Endothelial cell of hepatic sinusoid (primary cell): ENCODE measurements at regions not wholly inside any gene's neighbourhood (a gene's known extent, or its start where the extent isn't known, plus 50 kb on each side); places are given as distances from the start of the nearest gene placed in this dataset.

Experiments used
- in situ Hi-C: cut with HindIII; loops from 2 replicates; pipeline ENCODE4 v1.10.0; 2017; ENCODE audit warnings: low sequenced_read_pairs

DNA sequence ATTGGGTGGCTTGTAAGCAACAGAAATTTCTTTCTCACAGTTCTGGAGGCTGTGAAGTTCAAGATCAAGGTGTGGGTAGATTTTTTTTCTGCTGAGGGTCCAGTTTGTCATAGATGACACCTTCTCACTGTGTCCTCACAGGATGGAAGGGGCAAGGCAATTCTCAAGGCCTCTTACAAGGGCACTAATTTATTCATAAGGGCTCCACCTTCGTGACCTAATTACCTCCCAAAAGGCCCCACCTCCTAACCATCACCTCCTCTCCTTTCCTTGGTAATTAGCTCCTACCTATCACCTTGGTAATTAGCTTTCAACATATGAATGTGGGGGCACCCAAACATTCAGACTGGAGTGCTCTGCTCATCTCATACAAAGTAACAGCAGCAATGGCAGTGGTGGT, 92.3 kb upstream of the CD44 start:
- in situ Hi-C loops = loop anchor here (5.0 kb wide), 1 partner anchor 56 kb away; no protein-coding TSS in a partner anchor

DNA sequence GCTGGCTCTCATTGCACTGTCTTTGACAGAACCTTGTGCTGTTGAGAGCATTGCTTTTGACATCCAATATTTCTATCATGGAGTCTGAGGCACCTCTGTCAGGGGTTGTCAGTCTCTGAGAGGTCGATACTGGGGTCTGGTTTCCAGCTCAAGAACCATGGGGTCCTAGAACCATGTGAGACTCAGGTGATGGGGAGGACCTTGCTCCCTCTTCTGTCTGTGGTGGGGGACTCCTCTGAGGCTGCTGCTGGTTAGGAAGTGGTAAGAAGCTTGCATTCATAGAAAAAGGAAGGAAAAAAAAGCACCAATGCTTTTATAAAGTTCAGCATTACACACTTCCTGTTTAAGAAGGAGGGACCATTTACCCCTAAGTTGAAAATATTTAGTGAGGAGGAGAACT, 91.8 kb upstream of the CD44 start:
- in situ Hi-C loops = loop anchor here (5.0 kb wide), 1 partner anchor 55 kb away; no protein-coding TSS in a partner anchor

DNA sequence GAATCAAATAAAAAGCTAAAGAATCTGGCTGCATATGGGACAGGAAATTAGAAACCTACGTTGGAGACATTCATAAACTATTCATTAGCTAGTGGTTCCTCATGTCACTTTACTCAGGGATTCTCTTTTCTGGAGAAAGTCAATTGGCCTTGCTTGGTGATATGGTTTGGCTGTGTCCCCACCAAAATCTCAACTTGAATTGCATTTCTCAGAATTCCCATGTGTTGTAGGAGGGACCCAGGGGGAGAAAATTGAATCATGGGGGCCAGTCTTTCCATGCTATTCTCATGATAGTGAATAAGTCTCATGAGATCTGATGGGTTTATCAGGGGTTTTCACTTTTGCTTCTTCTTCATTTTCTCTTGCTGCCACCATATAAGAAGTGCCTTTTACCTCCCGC, 91.2 kb upstream of the CD44 start:
- in situ Hi-C loops = loop anchor here (5.0 kb wide), 1 partner anchor 55 kb away; no protein-coding TSS in a partner anchor

DNA sequence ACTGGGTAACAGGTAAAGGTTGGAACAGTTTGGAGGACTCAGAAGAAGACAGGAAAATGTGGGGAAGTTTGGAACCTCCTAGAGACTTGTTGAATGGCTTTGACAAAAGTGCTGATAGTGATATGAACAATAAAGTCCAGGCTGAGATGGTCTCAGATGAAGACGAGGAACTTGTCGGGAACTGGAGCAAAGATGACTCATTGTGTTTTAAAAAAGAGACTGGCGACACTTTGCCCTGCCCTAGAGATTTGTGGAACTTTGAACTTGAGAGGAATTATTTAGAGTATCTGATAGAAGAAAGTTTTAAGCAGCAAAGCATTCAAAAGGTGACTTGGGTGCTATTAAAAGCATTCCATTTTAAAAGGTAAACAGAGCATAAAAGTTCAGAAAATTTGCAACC, 90.6 kb upstream of the CD44 start:
- in situ Hi-C loops = loop anchor here (5.0 kb wide), 1 partner anchor 54 kb away; no protein-coding TSS in a partner anchor

DNA sequence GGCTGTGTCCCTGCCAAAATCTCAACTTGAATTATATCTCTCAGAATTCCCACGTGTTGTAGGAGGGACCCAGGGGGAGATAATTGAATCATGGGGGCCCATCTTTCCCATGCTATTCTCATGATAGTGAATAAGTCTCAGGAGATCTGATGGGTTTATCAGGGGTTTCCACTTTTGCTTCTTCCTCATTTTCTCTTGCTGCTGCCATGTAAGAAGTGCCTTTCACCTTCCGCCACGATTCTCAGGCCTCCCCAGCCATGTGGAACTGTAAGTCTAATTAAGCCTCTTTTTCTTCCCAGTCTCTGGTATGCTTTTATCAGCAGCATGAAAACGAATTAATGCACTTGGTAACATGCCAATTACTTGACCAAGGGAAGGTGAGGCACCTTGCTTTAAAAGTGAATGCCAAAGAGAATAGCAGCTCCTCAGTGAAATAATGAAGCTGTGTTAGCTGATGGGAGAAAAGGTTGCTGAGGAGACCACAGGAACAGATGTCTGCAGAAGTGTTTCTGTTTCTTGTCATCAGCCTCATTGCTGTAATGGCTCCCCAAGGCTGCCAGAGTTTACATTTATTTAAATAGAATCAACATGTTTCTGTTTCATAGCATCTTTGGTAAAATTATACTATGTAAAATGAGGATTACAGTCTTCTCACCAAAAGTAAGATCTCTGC, 89.0 kb upstream of the CD44 start:
- in situ Hi-C loops = loop anchor here (5.0 kb wide), 1 partner anchor 52 kb away; no protein-coding TSS in a partner anchor

DNA sequence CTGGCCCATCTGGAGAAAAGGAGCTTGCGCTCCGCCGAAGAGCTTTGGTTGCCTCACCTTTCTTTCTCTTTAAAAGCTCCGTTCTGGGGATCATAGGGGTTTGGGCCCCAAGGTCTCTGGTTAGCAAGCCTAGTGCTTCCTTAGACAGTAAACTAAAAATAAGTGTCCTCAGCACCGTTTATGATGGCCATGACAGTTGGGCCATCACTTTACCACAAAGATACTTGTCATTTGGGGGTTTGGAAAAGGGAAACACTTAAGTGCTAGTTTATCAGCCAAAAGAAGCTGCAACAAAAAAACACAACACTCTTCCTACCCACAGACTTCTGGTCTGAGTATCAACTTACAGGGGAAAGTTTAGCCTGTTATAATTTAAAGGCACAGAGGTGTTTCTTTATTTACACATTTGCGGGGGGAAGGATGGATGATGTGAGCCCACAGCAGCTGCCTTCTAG, 88.4 kb upstream of the CD44 start:
- in situ Hi-C loops = no loop called here

DNA sequence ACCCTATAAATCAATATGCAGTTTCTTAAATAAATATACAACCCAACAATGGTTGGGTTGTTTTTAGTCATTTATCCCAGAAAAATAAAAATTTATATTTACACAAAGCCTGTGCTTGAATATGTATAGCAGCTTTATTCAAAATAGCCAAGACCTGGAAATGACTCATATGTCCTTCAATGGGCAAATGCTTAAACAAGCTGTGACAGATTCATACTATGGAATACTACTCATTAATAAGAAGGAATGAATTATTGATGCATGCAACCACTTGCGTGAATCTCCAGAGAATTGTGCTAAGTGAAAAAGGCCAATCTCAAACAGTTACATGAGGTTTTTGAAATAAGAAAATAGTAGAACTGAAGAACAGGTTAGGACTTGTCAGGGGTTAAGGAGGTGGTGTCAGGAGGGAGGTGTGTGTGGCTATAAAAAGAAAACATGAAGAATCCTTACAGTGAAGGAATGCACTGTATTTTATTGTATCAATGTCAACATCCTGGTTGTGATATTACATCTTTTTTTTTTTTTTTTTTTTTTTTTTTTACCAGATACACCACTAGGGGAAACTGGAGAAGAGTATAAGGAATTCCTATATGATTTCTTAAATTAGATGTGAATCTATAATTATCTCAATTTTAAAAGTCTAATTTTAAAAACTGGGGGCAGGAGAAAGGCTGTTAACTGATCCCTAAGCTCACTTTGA, 82.4 kb upstream of the CD44 start:
- in situ Hi-C loops = no loop called here

DNA sequence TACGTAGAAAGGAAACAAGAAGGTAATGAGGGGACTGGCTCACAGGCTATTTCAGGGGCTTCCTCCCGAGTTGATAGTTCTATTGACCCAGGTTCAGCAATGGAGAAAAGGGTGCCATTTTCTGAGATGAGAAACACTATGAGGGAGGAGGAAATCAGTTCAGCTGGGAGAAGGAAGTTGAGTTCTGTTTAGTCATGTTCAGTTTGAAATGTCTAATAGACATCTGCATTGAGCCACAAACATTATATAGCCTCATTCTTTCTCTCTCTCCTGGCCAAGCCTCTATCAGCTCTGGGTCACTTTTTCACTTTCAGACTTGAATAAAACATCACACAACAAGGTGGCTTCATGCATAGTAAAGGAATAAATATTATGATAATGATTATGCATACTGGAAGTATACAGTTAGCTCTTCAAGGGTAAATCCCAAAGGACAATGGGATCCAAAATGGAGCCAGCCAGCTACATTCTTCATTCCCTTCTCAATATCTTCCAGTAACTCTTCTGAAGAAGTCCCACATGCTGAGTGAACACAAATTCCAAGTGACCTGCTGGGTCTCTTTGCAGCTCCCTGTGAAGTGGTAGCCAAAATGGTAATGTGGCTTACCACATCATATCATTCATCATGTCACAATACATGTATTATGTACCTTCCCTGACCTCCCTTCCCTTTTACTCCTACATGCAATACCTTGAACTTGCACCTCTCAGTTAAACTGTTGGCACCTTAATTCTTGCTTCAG, 80.9 kb upstream of the CD44 start:
- in situ Hi-C loops = no loop called here

DNA sequence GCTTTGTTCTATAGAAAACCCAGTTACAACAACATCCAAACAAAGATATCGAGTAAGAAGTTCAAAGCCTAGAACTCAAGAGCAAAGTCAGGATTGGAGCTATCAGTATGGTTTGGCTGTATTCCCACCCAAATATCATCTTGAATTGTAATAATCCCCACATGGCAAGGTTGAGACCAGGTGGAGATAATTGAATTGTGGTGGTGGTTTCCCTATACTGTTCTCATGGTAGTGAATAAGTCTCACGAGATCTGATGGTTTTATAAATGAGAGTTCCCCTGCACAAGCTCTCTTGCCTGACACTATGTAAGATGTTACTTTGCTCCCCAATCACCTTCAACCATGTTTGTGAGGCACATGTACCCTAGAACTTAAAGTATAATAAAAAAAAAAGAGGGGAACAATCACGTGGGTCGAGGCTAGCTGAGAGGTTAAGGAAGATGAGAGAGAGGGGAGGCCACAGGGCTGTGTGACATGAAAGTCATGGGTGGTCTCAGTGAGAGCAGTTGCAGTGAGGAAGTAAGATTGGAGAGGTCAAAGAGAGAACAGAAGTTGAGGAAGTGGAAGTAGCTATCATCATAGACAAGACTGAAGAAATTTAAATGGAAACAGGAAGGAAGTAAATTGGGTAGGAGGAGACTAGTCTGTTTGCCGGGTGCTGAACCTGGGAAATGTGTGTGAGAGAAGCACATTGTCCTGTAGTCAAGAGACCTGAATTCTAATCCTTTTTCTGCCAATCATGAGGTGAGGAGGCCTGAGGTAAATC, 80.1 kb upstream of the CD44 start:
- in situ Hi-C loops = no loop called here

DNA sequence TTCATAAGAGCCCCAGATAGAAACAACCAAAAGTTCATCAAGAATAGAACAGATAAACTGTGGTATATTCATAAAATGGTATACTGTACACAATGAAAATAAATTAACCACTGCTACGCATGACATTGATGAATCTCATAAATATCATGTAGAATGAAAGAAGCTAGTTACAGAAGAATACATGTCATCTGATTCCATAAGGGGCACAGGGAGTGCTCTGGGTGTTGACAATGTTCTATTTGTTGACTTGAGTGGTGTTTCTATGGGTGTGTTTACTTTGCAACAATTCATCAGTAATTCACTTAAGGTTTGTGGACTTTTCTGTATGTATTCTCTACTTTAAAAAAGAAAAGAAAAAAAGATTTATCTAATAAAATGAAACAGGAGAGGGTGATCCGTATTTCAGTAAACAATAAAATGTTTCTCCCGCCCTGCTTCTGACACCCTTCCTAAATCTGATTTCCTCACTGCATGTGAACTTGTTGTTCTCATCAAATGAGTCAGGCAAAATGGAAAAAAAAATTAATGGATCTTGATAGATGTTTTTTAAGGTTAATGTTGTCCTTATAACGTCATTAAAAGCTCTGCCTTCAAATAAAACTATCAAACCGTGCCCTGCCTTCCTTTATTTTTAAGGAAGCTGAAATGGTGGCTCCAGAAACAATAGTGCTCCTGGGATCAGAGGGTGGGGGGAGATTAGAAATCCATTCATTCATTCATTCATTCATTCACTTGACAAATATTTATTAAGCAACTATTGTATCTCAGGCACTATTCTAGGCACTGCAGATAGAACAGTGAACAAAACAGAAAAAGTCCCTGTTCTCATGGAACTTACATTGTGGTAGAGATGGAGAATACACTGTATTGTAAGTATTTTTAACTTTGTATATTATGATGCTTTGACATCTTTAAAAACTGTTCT, 77.2 kb upstream of the CD44 start:
- in situ Hi-C loops = no loop called here

DNA sequence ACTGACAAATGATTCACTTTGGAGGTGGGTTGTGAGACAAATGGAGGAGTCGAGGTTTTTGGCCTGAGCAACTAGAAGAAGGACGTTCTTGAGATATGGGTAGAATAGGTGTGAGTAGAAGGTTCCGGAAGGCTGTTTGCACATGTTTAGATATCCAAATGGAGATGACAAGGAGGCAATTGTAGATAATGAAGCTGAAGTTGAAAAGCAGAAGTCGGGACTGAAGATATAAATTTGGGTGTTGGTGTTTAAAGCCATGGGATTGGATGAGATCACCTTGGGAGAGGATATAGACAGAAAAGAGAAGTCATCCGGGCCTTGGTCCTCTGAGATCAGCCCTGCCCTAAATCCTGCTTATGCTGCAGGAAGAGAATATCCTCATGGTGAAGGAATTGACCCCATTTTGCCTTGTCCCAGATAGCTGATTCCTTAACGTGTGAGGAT, 75.5 kb upstream of the CD44 start:
- in situ Hi-C loops = no loop called here

DNA sequence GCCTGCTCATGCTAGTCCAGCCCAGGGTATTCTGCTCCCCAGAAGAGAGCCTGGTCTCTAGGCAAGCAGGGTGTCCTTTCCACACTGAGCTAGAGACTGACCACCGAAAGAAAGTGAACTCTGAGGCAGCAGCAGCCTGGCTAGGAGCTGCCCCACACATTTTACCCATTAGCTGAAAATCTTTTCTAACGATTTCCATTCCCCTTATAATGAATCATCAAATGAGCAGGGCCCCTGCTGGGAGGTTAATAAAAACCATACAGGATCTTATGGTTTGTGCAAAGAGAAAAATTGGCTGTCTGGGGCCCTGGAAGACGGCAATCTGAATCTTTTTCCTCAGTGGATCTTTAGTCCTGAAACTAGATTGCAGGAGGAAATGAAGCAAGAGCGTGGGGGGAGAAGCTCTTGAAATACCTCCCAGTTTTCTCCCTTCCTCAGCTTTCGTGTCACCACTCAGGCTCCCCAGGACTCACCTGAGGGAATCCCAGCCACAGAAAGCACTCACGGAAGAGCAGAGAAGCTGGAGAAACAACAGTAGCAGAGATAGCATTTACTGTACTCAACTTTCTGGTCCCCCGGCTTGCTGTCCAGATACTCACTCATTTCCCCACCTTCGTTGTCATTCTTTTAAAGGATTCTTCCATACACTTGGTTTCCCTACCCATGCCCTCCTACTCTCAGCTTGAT, 74.7 kb upstream of the CD44 start:
- in situ Hi-C loops = no loop called here

DNA sequence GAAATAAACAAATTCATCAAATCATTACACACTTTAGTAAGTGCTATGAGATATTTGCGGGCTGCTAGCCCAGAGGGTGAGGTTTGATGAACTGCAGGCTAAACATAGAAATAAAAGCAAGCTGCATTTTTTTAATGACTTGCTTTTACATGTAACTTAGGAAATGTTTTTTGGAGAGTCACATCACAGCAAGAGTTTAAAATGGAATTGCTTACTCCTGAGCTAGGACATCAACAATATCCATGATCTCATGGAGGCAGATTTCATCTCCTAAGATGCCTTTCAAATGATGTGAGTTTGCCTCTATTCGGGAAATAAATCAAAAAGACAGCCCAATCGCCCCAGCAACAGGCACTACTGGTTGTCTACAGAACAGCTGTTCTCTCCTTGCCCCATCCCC, 73.4 kb upstream of the CD44 start:
- in situ Hi-C loops = no loop called here

DNA sequence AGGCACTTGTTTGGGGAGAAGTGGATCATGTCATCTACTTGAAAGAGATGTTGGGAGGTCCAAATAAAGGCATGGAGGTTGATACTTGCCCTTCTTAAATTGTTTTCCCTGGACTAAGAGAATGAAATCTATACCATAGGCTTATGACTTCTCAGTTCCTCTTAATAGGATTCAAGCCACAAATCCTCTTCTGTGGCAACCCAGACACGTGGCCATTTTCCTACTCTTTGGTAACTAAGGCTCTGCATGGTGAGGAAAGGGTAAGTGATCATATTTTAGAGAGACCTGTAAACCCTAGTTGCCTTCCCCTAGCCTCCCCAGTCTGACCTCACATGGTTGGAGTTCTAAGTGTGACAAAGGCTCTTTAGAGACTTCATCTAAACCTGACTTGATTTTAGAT, 72.9 kb upstream of the CD44 start:
- in situ Hi-C loops = no loop called here

DNA sequence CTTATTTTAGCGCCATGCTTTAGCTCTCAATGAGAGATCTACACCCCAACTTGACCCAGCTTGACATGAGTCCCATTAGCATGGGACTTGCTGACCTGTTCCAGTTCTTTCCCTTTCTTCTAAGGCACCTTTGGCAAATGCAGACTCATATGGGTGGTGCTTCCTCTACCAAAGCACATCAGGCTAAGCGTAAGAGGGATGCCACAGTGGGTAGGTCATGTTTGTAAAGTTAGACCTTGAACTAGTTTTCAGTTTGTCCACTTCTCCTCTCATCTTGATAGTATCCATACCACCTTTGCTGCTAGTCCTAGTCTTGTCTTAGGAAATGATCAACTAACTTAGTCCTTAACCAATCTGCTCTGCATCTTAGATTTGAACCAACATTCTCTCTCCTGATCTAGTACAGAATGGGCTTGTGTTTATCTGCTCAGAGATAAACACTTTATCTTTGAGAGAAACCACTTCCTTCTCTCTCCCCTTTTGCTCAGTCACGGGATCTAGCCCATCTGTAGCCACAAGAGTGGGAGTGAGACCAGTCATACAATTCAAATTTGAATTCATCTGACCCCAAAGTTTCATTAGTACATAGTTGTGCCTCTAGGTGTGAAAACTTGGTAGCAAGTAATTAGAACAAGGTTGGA, 72.1 kb upstream of the CD44 start:
- in situ Hi-C loops = no loop called here

DNA sequence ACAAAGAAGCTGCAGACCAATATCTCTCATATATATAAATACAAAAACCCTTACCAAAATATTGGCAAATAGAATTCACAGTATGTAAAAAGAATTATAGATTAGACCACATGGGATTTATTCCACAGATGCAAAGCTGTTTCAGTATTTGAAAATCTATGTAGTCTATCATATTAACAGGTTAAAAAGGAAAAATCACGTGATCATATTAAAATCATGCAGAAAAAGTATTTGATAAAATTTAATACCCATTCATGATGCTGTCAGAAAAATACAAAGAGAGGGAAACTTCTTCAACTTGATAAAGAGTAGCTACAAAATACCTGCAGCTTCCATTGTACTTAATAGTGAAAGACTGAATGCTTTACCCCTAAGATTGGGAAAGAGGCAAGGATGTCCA, 67.2 kb upstream of the CD44 start:
- in situ Hi-C loops = no loop called here

DNA sequence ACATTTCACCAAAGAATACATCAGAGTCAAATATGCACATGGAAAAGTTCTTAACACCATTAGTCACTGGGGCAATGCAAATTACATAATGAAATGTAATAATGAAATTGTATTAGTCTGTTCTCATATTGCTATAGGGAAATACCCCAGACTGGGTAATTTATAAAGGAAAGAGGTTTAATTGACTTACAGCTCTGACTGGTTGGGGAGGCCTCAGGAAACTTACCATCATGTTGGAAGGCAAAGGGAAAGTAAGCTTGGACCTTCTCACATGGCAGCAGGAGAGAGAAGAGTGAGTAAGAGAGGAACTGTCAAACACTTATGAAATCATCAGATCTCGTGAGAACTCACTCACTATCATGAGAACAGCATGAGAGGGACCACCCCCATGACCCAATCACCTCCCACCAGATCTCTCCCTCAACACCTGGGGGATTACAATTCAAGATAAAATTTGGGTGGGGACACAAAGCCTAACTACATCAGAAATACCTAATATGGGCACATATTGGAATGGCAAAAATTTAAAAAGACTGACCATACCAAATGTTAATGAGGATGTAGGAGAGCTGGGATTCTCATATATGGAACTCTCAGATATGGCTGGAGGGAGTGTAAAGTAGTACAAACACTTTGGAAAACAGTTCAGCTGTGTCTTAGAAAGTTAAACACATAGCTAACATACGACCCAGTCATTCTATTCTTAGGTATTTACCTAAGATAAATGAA, 65.1 kb upstream of the CD44 start:
- in situ Hi-C loops = no loop called here
